HG03175 (cell line): ENCODE measurements at regions not wholly inside any gene's neighbourhood (a gene's known extent, or its start where the extent isn't known, plus 50 kb on each side); places are given as distances from the start of the nearest gene placed in this dataset.
"Not testable (repeated sequence)": the region's sequence is repeated elsewhere in the genome, so short reads cannot be mapped to it uniquely, and the experiment has no call there.

ENCODE experiments used
- ATAC-seq: cut with Tn5 transposase; IDR thresholded peaks from one replicate; pipeline ENCODE4 v1.9.1; 2021; ENCODE audit warnings: mild to moderate bottlenecking, moderate library complexity; ENCODE audit not compliant: unreplicated experiment

DNA sequence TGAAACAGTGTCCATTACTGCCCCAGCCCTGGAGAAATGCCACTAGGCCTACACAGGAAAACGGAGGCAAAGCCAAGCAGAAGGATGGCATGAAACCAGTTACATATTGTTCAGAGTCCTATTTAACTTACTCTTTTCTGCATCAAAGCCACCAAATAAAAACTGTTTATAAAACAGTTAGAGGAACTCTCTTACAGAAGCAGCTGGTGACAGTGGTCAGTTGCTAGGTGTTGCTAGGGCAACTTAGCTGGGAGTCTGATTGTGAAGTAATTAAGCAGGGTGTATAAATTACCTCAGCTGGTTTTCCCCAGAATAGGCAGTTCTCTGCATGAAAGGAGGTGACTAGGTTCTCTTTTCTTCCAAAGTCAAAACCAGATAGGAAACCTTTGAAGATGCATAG, 115.6 kb upstream of the ZBED5 start:
- no peak for ATAC-seq

- no peak for ATAC-seq
Observed at GRCh38 chr11:10970926-10971325, 113.1 kb upstream of the ZBED5 start.

GRCh38 chr11:10969387-10969786, 111.5 kb upstream of the ZBED5 start:
- no peak for ATAC-seq

GRCh38 chr11:10956884-10957283, 99.0 kb upstream of the ZBED5 start:
- ATAC-seq, result not testable (repeated sequence)

DNA sequence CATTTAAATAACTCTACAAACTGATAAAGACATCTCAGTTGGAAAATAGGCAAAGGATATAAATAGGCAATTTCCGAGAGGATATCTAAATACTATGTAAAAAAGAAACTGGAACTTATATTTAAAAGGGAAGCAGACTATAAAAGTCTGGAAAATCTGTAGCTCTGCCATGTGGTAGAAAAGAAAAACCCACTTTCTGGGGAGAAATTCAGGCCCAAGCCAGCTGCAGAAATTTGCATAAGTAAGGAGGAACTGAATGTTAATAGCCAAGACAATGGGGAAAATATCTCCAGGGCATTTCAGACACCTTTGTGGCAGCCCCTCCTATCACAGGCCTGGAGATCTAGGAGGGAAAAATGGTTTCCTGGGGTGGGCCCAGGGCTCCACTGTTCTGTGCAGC, 97.8 kb upstream of the ZBED5 start:
- ATAC-seq, result no peak

- ATAC-seq, result no peak
Observed at GRCh38 chr11:10954184-10954583, 96.3 kb upstream of the ZBED5 start.

DNA sequence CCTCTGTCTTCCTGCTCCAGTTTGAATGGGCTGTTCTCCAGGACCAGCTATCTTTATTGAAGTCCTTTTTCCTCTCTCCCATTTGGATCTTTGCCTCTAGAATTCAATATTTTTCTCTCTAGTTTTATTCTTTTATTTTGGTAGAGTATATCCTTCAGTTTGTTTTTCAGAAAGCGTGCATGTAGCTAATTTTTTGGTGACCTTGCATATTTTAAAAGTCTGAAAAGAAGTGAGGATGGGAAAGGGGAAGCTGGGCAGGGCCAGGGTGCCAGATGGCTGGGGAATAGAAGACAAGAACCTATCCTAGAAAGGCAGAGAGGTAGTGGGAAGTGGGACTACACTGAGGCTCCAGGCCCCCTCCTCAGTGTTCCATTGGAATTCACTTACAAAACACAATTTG, 95.0 kb upstream of the ZBED5 start:
- no peak for ATAC-seq

- not testable (repeated sequence) for ATAC-seq
Observed at GRCh38 chr11:10947935-10948334, 90.1 kb upstream of the ZBED5 start.

DNA sequence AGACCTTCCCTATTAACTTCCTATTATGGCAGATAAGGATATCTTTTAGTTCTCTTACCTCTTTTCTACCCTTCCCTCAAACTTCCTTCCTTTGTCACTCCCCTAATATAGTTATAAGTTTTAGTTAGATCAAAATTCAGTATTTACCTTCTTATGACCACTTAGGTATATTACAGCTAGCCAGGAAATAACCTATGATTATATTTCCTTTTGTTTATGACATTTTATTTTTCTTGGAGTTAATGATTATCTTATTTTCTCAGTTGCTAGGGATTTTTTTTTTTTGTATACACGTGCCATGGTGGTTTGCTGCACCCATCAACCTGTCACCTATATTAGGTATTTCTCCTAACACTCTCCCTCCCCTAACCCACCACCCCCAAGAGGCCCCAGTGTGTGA, 88.2 kb upstream of the ZBED5 start:
- no peak for ATAC-seq

DNA sequence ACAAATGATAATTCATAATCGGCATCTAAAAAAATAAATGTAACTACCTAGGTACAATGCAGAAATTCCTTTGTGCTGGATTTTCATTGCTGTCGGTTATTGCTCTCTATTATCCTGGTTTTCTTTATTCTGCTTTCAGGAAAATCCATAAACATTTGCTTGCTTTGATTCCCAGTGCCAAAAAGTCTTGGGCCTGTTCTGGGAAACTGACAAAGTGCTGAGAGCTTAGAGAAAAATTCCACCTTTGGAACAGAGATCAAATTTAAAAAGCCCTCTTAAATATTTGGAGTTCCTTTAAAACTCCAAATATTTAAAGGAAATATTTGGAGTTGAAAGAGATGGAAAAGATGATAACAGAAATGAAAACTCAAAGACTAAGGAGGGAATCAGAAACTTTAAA, 87.3 kb upstream of the ZBED5 start:
- no peak for ATAC-seq

DNA sequence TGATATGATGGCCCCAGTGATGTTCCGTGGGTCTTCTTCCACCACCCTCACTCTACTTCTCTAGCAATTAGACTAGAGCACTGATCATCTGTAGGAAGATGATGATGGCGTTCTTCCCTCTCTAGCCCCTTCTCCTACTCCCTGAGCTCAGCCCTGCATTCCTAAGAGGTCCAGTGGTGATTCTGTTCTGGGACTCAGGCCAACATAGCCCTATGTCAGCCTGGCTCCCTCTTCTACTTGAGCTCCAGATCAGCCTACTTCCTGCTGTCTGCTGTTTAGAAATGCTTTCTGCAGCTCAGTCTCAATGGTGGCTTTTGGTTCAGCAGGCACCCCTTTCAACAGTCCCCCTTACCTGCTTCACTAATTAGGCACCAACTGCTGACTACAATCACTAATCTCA, 86.1 kb upstream of the ZBED5 start:
- ATAC-seq, result no peak

DNA sequence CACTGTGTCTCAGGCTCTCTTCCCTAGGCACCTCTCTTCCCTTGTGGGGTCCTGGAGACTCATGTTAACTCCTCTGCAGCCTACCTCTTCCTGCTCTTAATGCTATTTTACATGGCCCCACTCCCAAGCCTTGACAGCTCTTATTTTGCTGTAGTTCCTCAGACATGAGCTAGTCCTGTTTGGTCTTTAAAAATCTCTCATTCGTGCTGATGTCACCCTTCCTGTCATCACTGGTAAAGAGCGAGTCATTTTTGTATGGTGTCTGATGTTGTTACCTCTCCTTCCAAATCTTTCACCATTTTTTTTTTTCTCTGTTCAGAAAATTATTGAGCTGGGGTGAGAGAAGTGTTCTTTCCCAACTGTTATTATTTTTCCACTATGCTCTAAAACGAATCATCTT, 84.8 kb upstream of the ZBED5 start:
- no peak for ATAC-seq

DNA sequence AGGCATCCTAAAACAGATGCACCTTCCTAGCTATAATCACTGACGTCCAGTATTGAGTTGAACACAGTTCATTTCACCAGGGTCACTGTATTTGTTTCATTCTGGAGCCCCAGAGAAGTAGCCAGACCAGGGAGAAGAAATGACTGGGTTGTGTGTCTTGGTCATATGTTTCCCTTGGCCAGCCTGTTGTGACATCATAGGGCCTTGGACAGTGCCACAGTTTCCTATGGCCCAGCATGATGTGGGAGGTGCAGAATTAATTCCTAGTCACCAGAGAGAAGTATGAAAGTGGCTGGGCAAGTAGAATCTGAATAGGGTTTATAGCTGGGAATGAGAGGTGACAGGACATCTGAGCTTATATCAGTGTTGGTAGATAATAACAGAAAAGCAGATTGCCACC, 84.0 kb upstream of the ZBED5 start:
- ATAC-seq, result no peak

- no peak for ATAC-seq
Observed at GRCh38 chr11:10941414-10941813, 83.6 kb upstream of the ZBED5 start.

GRCh38 chr11:10938650-10939387, 81.0 kb upstream of the ZBED5 start:
- no peak for ATAC-seq

- ATAC-seq, result no peak
Observed at GRCh38 chr11:10938231-10938630, 80.4 kb upstream of the ZBED5 start.

DNA sequence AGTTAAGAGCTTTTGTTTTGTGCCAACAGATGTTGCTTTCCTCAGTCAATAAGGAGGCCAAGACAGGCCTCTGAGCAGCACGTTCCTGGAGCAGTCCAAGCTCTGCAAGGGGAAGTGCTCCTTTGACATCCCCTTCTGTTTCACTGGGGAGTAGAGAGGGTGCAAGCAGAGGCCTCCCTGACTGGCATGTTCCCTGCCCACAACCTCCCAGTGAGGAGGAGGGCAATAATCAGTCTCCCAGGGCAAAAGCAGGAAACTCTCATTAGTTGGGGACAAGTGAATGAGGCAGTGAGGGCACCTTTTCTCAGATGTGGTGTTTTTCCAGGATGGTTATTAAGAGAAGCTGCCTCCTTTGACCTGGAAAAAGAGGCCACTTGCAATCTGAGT, 79.5 kb upstream of the ZBED5 start:
- no peak for ATAC-seq

GRCh38 chr11:10936626-10937384, 79.0 kb upstream of the ZBED5 start:
- no peak for ATAC-seq

GRCh38 chr11:10935015-10935559, 77.2 kb upstream of the ZBED5 start:
- no peak for ATAC-seq

DNA sequence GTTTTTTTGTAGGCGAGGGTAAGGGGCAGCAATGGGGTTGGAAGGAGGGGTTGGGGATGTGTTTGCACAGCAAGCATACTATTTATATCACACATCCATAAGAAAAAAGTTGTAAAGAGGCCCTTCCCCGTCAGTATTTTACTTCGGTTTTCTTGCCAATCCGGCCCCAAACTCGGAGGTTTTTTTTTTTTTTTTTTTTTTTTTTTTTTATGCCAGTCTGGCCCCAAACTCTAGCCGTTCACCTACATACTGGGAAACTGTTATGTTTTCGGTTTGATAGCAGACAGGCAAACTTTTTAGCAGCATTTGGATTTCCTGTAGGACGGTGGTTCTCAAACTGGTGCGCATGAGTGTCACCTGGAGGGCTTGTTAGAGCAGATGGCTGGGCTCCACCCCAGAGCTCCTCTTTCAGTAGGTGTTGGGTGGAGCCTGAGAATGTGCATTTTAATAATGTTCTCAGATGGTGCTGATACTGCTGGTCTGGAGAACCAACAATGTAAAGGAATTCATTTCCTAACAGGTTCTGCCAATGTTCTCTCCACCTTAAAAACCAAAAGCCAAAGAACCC, 76.5 kb upstream of the ZBED5 start:
- ATAC-seq, result no peak

GRCh38 chr11:10933455-10934292, 75.8 kb upstream of the ZBED5 start:
- ATAC-seq, result peak; percentile 82
